ENCODE measurements at regions not wholly inside any gene's neighbourhood (a gene's known extent, or its start where the extent isn't known, plus 50 kb on each side); places are given as distances from the start of the nearest gene placed in this dataset.

GRCh38 chr2:2855297-2855696, 522.3 kb downstream of the EIPR1 start:
- Mint-ChIP-seq H3K4me1 (ENCODE audit: low read depth) (no peaks in the 10 kb centered on the region), H3K9me3 (peaks cover 5% of the 10 kb centered on the region; the same call in 1 of the 2 replicates), H3K27ac (no peak overlapping the region), H3K4me3 (no peak overlapping the region), H3K36me3 (ENCODE audit: low read depth) (no peaks in the 10 kb centered on the region), H3K27me3 (ENCODE audit: insufficient read depth) (no peaks in the 10 kb centered on the region)
- no peak for DNase-seq
- TF ChIP-seq, protein P1, sequence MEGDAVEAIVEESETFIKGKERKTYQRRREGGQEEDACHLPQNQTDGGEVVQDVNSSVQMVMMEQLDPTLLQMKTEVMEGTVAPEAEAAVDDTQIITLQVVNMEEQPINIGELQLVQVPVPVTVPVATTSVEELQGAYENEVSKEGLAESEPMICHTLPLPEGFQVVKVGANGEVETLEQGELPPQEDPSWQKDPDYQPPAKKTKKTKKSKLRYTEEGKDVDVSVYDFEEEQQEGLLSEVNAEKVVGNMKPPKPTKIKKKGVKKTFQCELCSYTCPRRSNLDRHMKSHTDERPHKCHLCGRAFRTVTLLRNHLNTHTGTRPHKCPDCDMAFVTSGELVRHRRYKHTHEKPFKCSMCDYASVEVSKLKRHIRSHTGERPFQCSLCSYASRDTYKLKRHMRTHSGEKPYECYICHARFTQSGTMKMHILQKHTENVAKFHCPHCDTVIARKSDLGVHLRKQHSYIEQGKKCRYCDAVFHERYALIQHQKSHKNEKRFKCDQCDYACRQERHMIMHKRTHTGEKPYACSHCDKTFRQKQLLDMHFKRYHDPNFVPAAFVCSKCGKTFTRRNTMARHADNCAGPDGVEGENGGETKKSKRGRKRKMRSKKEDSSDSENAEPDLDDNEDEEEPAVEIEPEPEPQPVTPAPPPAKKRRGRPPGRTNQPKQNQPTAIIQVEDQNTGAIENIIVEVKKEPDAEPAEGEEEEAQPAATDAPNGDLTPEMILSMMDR (IDR thresholded peaks at IDR 0.05) = no peak

- no peaks in the 10 kb centered on the region for H3K4me1 Mint-ChIP-seq (ENCODE audit: low read depth)
- H3K9me3 Mint-ChIP-seq = peaks cover 5% of the 10 kb centered on the region; the same call in 1 of the 2 replicates
- H3K27me3 Mint-ChIP-seq (ENCODE audit: insufficient read depth) = no peaks in the 10 kb centered on the region
- no peaks in the 10 kb centered on the region for H3K36me3 Mint-ChIP-seq (ENCODE audit: low read depth)
- H3K4me3 Mint-ChIP-seq = no peak overlapping the region
- no peak overlapping the region for H3K27ac Mint-ChIP-seq
- TF ChIP-seq, protein P1 (IDR thresholded peaks at IDR 0.05) = no peak
- no peak for DNase-seq
Measured at GRCh38 chr2:2853346-2853745, 522.3 kb upstream of the MYT1L start.

DNA sequence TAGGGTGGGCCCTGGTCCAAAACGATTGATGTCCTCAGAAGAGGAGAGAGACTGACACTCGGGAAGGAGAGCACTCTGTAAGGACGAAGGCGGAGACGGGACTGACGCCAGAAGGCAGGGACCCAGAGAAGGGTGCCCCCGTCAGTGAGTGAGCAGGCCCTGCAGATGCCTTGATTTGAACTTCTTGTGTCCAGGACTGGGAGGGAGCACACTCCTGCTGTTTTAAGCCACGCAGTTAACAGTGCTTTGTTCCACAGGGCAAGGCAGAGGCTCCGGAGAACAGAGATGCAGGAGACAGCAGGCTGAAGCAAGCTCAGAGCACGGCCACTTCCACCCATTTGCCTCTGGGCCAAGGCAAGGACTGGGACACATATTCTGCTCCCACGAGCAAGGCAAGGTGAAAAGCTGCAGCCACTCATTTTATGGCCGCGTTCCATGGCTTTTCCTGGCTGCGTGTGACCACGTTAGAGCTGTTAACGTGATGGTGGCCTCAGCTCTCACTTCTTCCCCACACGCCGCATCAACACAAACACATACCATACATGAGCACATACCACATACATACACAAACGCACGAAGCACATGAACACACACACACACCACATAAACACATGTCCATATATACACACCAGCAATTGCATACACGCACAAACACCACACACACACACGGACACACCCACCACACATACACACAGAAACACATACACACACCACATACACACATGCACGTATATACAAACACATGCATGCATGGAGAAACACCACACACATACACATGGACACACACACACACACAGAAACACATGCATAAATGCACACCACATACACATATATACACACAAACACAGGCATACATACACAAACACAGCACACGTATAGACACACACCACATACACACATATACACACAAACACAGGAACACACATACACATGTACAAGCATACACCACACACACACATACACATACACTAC, 521.0 kb upstream of the MYT1L start:
- Mint-ChIP-seq H3K4me3 (no peak overlapping the region), H3K4me1 (ENCODE audit: low read depth) (no peaks in the 10 kb centered on the region), H3K36me3 (ENCODE audit: low read depth) (no peaks in the 10 kb centered on the region), H3K27me3 (ENCODE audit: insufficient read depth) (no peaks in the 10 kb centered on the region), H3K9me3 (peaks cover 5% of the 10 kb centered on the region; the same call in 1 of the 2 replicates), H3K27ac (no peak overlapping the region)
- TF ChIP-seq, protein P1 (IDR thresholded peaks at IDR 0.05) = no peak
- no peak for DNase-seq

DNA sequence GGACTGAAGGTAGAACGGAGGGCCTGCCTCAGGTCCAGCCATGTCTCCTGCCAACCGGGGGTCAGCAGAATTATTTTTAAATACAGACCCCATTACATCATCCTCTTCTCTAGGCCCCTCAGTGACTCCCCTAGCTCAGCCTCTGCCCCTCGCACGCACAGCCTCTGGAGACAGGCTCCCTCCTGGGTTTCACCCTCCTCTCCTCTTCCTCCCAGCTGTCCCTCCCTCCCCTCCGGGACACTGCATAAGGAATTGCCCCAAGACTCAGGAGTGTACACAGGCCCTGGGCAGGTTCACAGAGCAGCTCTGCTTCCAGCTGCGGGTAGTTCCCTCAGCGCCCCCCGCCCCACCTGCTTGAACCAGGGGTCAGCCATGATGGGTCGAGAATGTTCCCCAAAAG, 520.2 kb upstream of the MYT1L start:
- Mint-ChIP-seq H3K36me3 (ENCODE audit: low read depth) (no peaks in the 10 kb centered on the region), H3K27me3 (ENCODE audit: insufficient read depth) (no peaks in the 10 kb centered on the region), H3K4me3 (no peak overlapping the region), H3K27ac (no peak overlapping the region), H3K4me1 (ENCODE audit: low read depth) (no peaks in the 10 kb centered on the region), H3K9me3 (peaks cover 5% of the 10 kb centered on the region; the same call in 1 of the 2 replicates)
- TF ChIP-seq, protein P1 (IDR thresholded peaks at IDR 0.05) = no peak
- no peak for DNase-seq

DNA sequence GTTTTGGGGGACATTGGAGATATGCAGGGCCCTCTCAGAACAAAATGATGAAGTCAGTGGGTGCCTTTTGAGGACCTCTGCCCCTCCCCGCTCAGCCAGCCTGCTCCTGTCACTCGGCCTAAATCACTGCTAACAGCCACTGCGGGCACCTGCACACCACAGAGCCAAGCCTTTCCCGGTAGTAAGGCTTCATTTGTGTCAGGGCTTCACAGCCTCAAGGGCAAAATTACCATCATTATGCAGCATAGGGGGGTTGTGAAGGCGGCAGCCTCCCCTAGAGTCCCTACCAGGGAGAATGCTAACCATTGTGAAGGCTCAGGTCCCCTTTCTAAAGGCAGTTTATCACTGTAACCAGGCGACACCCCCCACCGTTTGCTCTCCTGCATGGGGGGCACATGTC, 519.8 kb upstream of the MYT1L start:
- TF ChIP-seq, protein P1 (IDR thresholded peaks at IDR 0.05) = no peak
- Mint-ChIP-seq H3K27ac (no peak overlapping the region), H3K4me3 (no peak overlapping the region), H3K4me1 (ENCODE audit: low read depth) (no peaks in the 10 kb centered on the region), H3K9me3 (peaks cover 8% of the 10 kb centered on the region; the same call in 1 of the 2 replicates), H3K27me3 (ENCODE audit: insufficient read depth) (no peaks in the 10 kb centered on the region), H3K36me3 (ENCODE audit: low read depth) (no peaks in the 10 kb centered on the region)
- DNase-seq = no peak

Measured in HFFc6 (cell line).